Gastroesophageal sphincter (tissue), 4 donors: ENCODE measurements at regions not wholly inside any gene's neighbourhood (a gene's known extent, or its start where the extent isn't known, plus 50 kb on each side); places are given as distances from the start of the nearest gene placed in this dataset.

Source experiments
- ATAC-seq: fragments of 150-250 bp; one replicate; pipeline ENCODE4 v1.9.1; 2016; ENCODE audit warnings: mild to moderate bottlenecking, moderate library complexity
- H3K27ac ChIP-seq, 4 donors: fragments of 200-600 bp; sonication (generic) in 3 of 4; 1 replicate in 3 of 4; 2 replicates in 1 of 4; pipeline ENCODE4 v1.5.1; 2016 to 2019
- H3K27me3 ChIP-seq: fragments of 200-600 bp; sonication (generic); one replicate; pipeline ENCODE4 v1.5.1; 2019
- H3K36me3 ChIP-seq, 2 donors: fragments of 200-600 bp; sonication (generic); one replicate each; pipeline ENCODE4 v1.5.1; 2019; ENCODE audit warnings: control low read depth in 1 of 2
- H3K4me1 ChIP-seq, 3 donors: fragments of 200-600 bp; sonication (generic); 1 replicate in 2 of 3; 2 replicates in 1 of 3; pipeline ENCODE4 v1.5.1; 2016 to 2019; ENCODE audit warnings: control low read depth in 2 of 3
- H3K4me3 ChIP-seq, 2 donors: fragments of 200-600 bp; sonication (generic); one replicate each; pipeline ENCODE4 v1.5.1; 2019; ENCODE audit warnings: mild to moderate bottlenecking in 1 of 2, moderate library complexity in 1 of 2
- H3K9me3 ChIP-seq, 3 donors: fragments of 200-600 bp; sonication (generic); one replicate each; pipeline ENCODE4 v1.5.1; 2017 to 2019; ENCODE audit warnings: control low read depth in 2 of 3
- EP300 ChIP-seq: sonication (generic); formaldehyde crosslinking; IDR thresholded peaks from one replicate; pipeline ENCODE4 v1.6.1; 2017; ENCODE audit warnings: antibody characterized with exemption, mild to moderate bottlenecking
- POLR2A ChIP-seq, 2 donors: fragments of 450-650 bp; IDR thresholded peaks; one replicate each; pipeline ENCODE4 v1.6.1; 2017; ENCODE audit warnings: antibody characterized with exemption in 2 of 2, mild to moderate bottlenecking in 2 of 2, moderate library complexity in 1 of 2
- POLR2AphosphoS5 ChIP-seq: sonication (generic); formaldehyde crosslinking; IDR thresholded peaks from one replicate; pipeline ENCODE4 v1.6.1; 2017; ENCODE audit warnings: antibody characterized with exemption
- WGBS, 2 donors: methylation state at CpG; one replicate each; pipeline ENCODE4 v1.1.5; 2018; ENCODE audit warnings: low coverage in 1 of 2; 5-methylcytosine and 5-hydroxymethylcytosine counted together
- TF ChIP-seq, protein P1 (sequence below), 4 experiments: fragments of 200-600 bp in 2 of 4; fragments of 450-650 bp in 2 of 4; sonication (generic) in 1 of 4; IDR thresholded peaks; one replicate each; pipeline ENCODE4 v1.5.1; 2017 to 2019; ENCODE audit warnings: antibody characterized with exemption in 4 of 4, mild to moderate bottlenecking in 2 of 4, moderate library complexity in 2 of 4

DNA sequence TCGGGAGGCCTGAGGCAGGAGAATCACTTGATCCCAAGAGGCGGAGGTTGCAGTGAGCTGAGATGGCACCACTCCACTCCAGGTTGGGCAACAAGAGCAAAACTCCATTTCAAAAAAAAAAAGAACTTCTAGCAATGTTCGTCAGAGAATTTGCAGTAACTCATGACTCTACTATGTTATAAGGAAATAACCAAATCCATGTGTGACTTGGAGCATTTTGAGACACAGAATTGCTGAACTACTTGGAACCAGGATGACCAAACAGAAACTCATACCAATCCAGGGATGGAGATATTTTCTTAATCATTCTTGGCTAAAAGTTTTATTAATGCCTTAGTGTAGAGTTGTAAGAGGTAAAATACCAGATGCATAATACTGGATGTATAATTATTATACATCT is 99.9 kb upstream of the BNC2 start:
- 85 to 90% methylated on average over 1 to 3 of the region's 3 CpGs for WGBS, 2 donors

DNA sequence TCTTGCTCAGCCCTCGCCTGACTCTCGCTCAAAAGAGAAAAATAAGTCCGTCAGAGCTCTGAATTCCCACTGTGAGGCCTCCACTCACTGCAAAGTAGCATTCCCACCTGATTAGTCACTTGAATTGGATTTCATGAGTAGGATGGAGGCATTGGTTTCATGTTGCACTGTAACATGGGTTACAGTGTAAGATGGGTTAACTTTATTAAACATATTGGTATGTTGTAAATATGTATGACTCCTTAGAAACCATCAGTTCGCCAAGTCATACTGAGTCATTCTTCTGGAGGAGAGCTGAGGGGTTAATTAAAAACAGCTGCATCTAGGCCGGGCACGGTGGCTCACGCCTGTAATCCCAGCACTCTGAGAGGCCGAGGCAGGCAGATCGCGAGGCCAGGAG is 93.8 kb upstream of the BNC2 start:
- peaks cover 0 to 8% (median 0%) of the 10 kb centered on the region in 3 donors for H3K9me3 ChIP-seq
- TF ChIP-seq POLR2A (IDR thresholded peaks at IDR 0.05) (no peak), EP300 (no peak), POLR2AphosphoS5 (no peak)
- TF ChIP-seq, protein P1, sequence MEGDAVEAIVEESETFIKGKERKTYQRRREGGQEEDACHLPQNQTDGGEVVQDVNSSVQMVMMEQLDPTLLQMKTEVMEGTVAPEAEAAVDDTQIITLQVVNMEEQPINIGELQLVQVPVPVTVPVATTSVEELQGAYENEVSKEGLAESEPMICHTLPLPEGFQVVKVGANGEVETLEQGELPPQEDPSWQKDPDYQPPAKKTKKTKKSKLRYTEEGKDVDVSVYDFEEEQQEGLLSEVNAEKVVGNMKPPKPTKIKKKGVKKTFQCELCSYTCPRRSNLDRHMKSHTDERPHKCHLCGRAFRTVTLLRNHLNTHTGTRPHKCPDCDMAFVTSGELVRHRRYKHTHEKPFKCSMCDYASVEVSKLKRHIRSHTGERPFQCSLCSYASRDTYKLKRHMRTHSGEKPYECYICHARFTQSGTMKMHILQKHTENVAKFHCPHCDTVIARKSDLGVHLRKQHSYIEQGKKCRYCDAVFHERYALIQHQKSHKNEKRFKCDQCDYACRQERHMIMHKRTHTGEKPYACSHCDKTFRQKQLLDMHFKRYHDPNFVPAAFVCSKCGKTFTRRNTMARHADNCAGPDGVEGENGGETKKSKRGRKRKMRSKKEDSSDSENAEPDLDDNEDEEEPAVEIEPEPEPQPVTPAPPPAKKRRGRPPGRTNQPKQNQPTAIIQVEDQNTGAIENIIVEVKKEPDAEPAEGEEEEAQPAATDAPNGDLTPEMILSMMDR (IDR thresholded peaks at IDR 0.05) = no peak
- no peak overlapping the region for H3K27ac ChIP-seq
- no peak overlapping the region for H3K4me3 ChIP-seq
- H3K4me1 ChIP-seq = no peaks in the 10 kb centered on the region
- 78 to 94% methylated on average over 6 to 7 of the region's 10 CpGs for WGBS, 2 donors
- H3K27me3 ChIP-seq = no peaks in the 10 kb centered on the region
- H3K36me3 ChIP-seq = no peaks in the 10 kb centered on the region
- no peak for ATAC-seq

More for the DNA sequence above, 99.9 kb upstream of the BNC2 start:
- TF ChIP-seq EP300 = no peak
- TF ChIP-seq, protein P1 (IDR thresholded peaks at IDR 0.05) = no peak
- no peak for TF ChIP-seq POLR2A (IDR thresholded peaks at IDR 0.05)
- TF ChIP-seq POLR2AphosphoS5 = no peak
- Histone ChIP-seq H3K4me3 (no peak overlapping the region), H3K27me3 (no peaks in the 10 kb centered on the region), H3K4me1 (no peaks in the 10 kb centered on the region), H3K36me3 (no peaks in the 10 kb centered on the region), H3K27ac (no peak overlapping the region), H3K9me3 (no peaks in the 10 kb centered on the region)
- ATAC-seq = no peak

DNA sequence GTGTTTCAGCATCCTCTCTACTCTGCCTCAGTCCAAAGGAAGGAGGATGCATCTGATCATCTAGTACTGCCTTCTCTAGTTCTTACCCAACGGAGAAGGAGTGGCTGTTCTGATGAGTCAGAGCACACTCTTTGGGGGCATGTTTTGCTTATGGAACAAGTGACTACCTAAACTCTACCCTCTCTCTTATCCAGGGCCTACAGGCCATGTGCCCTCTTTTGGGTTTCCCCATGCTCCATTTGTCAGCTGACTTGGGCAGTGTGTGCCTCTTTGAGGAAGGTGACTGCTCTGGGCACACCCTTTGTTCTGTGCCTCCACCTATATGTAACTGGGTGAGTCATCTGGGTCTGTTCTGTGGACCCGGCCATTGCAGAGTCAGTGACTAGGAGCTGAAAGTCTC is 89.6 kb upstream of the BNC2 start:
- Histone ChIP-seq H3K36me3 (no peaks in the 10 kb centered on the region), H3K4me3 (no peak overlapping the region), H3K27ac (no peak overlapping the region), H3K9me3 (peaks cover 0 to 8% (median 0%) of the 10 kb centered on the region in 3 donors), H3K27me3 (no peaks in the 10 kb centered on the region), H3K4me1 (no peaks in the 10 kb centered on the region)
- WGBS, 2 donors = 83% methylated on average over 1 of the region's 2 CpGs; no CpG with 5 or more reads in 1 of the 2 donors
- no peak for ATAC-seq
- no peak for TF ChIP-seq EP300
- no peak for TF ChIP-seq POLR2A (IDR thresholded peaks at IDR 0.05)
- no peak for TF ChIP-seq POLR2AphosphoS5
- TF ChIP-seq, protein P1 (IDR thresholded peaks at IDR 0.05) = no peak

DNA sequence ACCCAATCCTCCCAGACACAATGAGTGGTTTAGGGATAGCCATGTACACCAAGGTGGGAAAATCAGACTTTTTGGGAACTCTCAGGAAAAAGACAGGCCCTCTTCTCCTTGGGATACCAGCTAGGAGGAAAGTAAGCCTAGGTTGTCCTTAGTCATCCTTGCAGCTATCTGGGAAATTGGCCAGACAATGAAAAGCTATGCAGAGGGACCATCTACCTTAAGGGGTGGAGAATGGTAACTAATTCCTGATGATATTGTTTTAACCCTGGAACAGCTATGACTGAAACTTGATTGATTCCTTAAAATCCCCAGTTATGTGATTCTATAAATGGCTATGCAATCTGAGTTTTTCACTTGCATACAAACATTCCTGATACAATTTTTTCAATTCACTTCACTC is 88.9 kb upstream of the BNC2 start:
- H3K36me3 ChIP-seq = no peaks in the 10 kb centered on the region
- H3K9me3 ChIP-seq = peaks cover 0 to 8% (median 0%) of the 10 kb centered on the region in 3 donors
- no peaks in the 10 kb centered on the region for H3K27me3 ChIP-seq
- TF ChIP-seq, protein P1 (IDR thresholded peaks at IDR 0.05) = no peak
- TF ChIP-seq POLR2A (IDR thresholded peaks at IDR 0.05) (no peak), EP300 (no peak), POLR2AphosphoS5 (no peak)
- H3K27ac ChIP-seq = no peak overlapping the region
- no peak for ATAC-seq
- H3K4me3 ChIP-seq = no peak overlapping the region
- no peaks in the 10 kb centered on the region for H3K4me1 ChIP-seq

DNA sequence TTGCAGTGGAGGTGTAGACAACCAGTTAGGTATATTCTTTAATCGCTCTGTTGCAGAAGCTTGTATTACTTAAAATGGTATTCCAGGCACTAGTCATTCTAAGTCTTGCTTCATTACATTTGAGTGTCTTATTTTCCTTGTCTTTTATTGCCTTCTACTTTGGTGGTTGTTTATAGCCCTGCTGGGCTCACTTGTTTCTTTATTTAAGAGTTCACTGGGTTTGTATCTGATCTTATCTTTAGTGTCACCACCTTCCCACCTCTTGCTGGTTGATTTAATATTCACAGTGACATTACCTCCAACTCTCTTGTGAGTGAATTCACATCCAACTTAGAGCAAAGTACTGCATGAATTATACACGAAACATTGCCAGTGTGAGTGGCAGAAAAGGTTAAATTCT is 83.6 kb upstream of the BNC2 start:
- H3K4me1 ChIP-seq = no peaks in the 10 kb centered on the region
- no peak overlapping the region for H3K4me3 ChIP-seq
- no peaks in the 10 kb centered on the region for H3K36me3 ChIP-seq
- ATAC-seq = no peak
- no peak overlapping the region for H3K27ac ChIP-seq
- no peaks in the 10 kb centered on the region for H3K9me3 ChIP-seq
- WGBS, 2 donors = 81 to 92% methylated on average over 2 of the region's 2 CpGs
- H3K27me3 ChIP-seq = no peaks in the 10 kb centered on the region
- no peak for TF ChIP-seq POLR2A (IDR thresholded peaks at IDR 0.05)
